ENCODE measurements at regions not wholly inside any gene's neighbourhood (a gene's known extent, or its start where the extent isn't known, plus 50 kb on each side); places are given as distances from the start of the nearest gene placed in this dataset.

- no peaks in the 10 kb centered on the region for H3K4me1 Mint-ChIP-seq (ENCODE audit: low read depth)
- intact Hi-C loops (cut with micrococcal nuclease): no loop called here
Observed at GRCh38 chr6:71502168-71502567, 213.6 kb downstream of the OGFRL1 start.

DNA sequence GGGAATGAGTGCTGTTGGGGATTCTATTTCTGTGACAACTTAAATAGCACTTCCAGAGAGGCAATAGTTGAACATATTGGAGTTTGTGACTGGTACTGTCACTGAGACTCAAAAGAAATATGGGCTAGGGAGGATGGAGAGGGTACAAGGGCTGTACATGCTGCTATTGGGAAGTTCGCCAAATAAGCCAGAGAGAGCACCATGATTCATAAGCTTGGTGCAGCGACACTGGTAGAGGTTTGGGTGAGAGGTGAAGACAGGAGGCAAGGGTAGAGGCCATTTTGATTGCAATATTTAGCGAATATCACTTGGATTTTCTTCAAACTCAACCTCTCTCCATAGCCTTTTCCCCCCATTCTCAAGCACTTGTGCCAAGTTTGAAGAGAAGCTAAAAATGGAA, 214.3 kb downstream of the OGFRL1 start:
- Mint-ChIP-seq H3K36me3 (ENCODE audit: low read depth) (no peaks in the 10 kb centered on the region), H3K4me1 (ENCODE audit: low read depth) (no peaks in the 10 kb centered on the region), H3K9me3 (no peaks in the 10 kb centered on the region), H3K4me3 (no peak overlapping the region), H3K27ac (no peak overlapping the region), H3K27me3 (ENCODE audit: insufficient read depth) (no peaks in the 10 kb centered on the region)
- intact Hi-C loops (cut with micrococcal nuclease): no loop called here
- no peak for DNase-seq (ENCODE audit: low spot score)

More at GRCh38 chr6:71502168-71502567, 213.6 kb downstream of the OGFRL1 start:
- Mint-ChIP-seq H3K27me3 (ENCODE audit: insufficient read depth) (no peaks in the 10 kb centered on the region), H3K27ac (no peak overlapping the region), H3K9me3 (no peaks in the 10 kb centered on the region), H3K36me3 (ENCODE audit: low read depth) (no peaks in the 10 kb centered on the region), H3K4me3 (no peak overlapping the region)
- no peak for DNase-seq (ENCODE audit: low spot score)

DNA sequence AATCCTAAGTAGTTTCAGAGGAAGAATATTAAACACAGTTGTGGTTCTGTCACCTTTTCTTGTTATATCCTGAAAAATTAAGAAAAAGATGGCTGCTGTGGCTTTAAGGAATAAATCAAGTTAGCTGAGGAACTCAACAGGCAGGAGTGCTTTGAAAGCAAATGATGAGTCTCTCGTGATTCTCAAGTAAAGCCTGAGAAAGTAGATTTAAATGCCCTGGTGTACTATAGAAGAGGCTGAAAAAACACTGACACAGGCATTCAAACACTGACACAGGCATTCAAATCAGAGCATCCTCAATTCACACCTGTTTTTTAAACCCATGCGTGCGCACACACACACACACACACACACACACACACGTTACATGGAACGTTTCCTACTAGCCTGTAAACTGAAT, 218.6 kb downstream of the OGFRL1 start:
- intact Hi-C loops (cut with micrococcal nuclease): no loop called here
- Mint-ChIP-seq H3K4me3 (no peak overlapping the region), H3K4me1 (ENCODE audit: low read depth) (no peaks in the 10 kb centered on the region), H3K27me3 (ENCODE audit: insufficient read depth) (no peaks in the 10 kb centered on the region), H3K36me3 (ENCODE audit: low read depth) (no peaks in the 10 kb centered on the region), H3K9me3 (no peaks in the 10 kb centered on the region), H3K27ac (no peak overlapping the region)
- DNase-seq (ENCODE audit: low spot score): no peak

DNA sequence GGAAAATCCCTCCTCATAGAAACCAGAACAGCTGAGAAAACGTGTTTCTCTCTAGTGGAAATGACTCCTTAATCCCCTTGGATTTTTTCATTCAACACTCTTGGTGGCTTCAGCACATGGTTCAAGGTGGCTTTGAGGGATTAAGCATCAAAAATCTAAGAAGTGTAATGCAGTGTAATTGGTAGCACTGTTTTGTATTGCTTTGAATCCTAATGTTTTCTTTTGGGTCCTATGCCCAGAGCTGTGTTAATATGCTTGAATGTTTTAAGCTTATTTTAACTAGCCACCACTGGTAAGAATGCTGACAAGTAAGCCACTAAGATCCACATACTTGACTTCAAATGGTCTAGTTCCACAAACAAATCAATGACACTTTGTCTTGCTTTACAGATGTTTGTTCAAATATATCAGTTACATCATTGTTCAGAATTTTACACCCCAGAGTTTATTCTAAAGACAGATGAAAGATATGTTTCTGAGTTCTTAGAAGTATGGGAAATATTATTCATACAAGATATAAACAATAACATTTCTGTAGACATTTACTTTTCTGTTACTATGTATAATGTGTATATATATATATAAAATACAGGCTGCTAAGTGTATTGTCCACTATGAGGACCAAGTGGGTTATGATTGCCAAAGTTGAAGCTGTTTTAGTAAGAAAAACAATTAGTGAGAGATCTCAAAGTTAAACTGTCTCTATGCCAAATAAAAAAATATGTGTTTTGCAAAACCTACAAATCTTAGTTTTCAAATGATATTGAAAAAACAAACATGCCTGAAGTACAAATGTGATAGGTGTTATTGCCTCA, 220.8 kb downstream of the OGFRL1 start:
- Mint-ChIP-seq H3K4me1 (ENCODE audit: low read depth) (no peaks in the 10 kb centered on the region), H3K27ac (no peak overlapping the region), H3K9me3 (no peaks in the 10 kb centered on the region), H3K27me3 (ENCODE audit: insufficient read depth) (no peaks in the 10 kb centered on the region), H3K4me3 (no peak overlapping the region), H3K36me3 (ENCODE audit: low read depth) (no peaks in the 10 kb centered on the region)
- DNase-seq (ENCODE audit: low spot score): no peak
- intact Hi-C loops (cut with micrococcal nuclease): no loop called here

GRCh38 chr6:71510057-71510713, 221.6 kb downstream of the OGFRL1 start:
- Mint-ChIP-seq H3K4me1 (ENCODE audit: low read depth) (no peaks in the 10 kb centered on the region), H3K9me3 (no peaks in the 10 kb centered on the region), H3K36me3 (ENCODE audit: low read depth) (no peaks in the 10 kb centered on the region), H3K4me3 (no peak overlapping the region), H3K27me3 (ENCODE audit: insufficient read depth) (no peaks in the 10 kb centered on the region), H3K27ac (no peak overlapping the region)
- no peak for DNase-seq (ENCODE audit: low spot score)
- intact Hi-C loops (cut with micrococcal nuclease): no loop called here

GRCh38 chr6:71510856-71511255, 222.2 kb downstream of the OGFRL1 start:
- no peaks in the 10 kb centered on the region for H3K4me1 Mint-ChIP-seq (ENCODE audit: low read depth)
- no peak for DNase-seq (ENCODE audit: low spot score)
- no peak overlapping the region for H3K4me3 Mint-ChIP-seq
- no peaks in the 10 kb centered on the region for H3K9me3 Mint-ChIP-seq
- intact Hi-C loops (cut with micrococcal nuclease): no loop called here
- H3K36me3 Mint-ChIP-seq (ENCODE audit: low read depth): no peaks in the 10 kb centered on the region
- H3K27ac Mint-ChIP-seq: no peak overlapping the region
- H3K27me3 Mint-ChIP-seq (ENCODE audit: insufficient read depth): no peaks in the 10 kb centered on the region

GRCh38 chr6:71512256-71512655, 223.6 kb downstream of the OGFRL1 start:
- H3K27me3 Mint-ChIP-seq (ENCODE audit: insufficient read depth): no peaks in the 10 kb centered on the region
- no peak for DNase-seq (ENCODE audit: low spot score)
- intact Hi-C loops (cut with micrococcal nuclease): no loop called here
- no peak overlapping the region for H3K4me3 Mint-ChIP-seq
- H3K36me3 Mint-ChIP-seq (ENCODE audit: low read depth): no peaks in the 10 kb centered on the region
- H3K27ac Mint-ChIP-seq: no peak overlapping the region
- H3K9me3 Mint-ChIP-seq: no peaks in the 10 kb centered on the region
- no peaks in the 10 kb centered on the region for H3K4me1 Mint-ChIP-seq (ENCODE audit: low read depth)

GRCh38 chr6:71513036-71513435, 224.4 kb downstream of the OGFRL1 start:
- no peak for DNase-seq (ENCODE audit: low spot score)
- H3K4me1 Mint-ChIP-seq (ENCODE audit: low read depth): no peaks in the 10 kb centered on the region
- H3K27ac Mint-ChIP-seq: no peak overlapping the region
- H3K9me3 Mint-ChIP-seq: no peaks in the 10 kb centered on the region
- no peaks in the 10 kb centered on the region for H3K36me3 Mint-ChIP-seq (ENCODE audit: low read depth)
- H3K27me3 Mint-ChIP-seq (ENCODE audit: insufficient read depth): no peaks in the 10 kb centered on the region
- intact Hi-C loops (cut with micrococcal nuclease): no loop called here
- H3K4me3 Mint-ChIP-seq: no peak overlapping the region

DNA sequence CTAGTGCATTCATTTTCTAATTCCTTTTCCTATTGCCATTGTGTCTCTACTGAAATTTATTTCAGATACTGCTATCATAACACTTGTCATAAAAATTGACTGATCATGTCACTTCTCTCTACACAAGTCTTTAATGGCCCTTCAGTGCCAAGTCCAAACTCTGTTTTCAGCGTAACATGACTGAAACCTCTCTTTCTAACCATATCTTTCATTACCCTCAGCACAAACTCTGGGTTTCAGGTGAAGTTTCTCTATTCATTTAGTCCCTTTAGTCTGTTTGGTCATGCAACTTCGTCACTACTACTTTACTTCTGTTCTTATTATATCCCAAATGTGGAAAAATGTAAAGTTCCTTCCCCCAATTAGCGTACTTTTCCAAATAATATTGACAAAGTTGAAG, 234.9 kb downstream of the OGFRL1 start:
- Mint-ChIP-seq H3K27ac (no peak overlapping the region), H3K4me3 (no peak overlapping the region), H3K4me1 (ENCODE audit: low read depth) (no peaks in the 10 kb centered on the region), H3K36me3 (ENCODE audit: low read depth) (no peaks in the 10 kb centered on the region), H3K9me3 (no peaks in the 10 kb centered on the region), H3K27me3 (ENCODE audit: insufficient read depth) (no peaks in the 10 kb centered on the region)
- intact Hi-C loops (cut with micrococcal nuclease): no loop called here
- DNase-seq (ENCODE audit: low spot score): no peak

- no peak for DNase-seq (ENCODE audit: low spot score)
- Mint-ChIP-seq H3K27ac (no peak overlapping the region), H3K4me3 (no peak overlapping the region), H3K9me3 (no peaks in the 10 kb centered on the region), H3K27me3 (ENCODE audit: insufficient read depth) (no peaks in the 10 kb centered on the region), H3K36me3 (ENCODE audit: low read depth) (no peaks in the 10 kb centered on the region), H3K4me1 (ENCODE audit: low read depth) (no peaks in the 10 kb centered on the region)
- intact Hi-C loops (cut with micrococcal nuclease): no loop called here
Observed at GRCh38 chr6:71524201-71524600, 235.6 kb downstream of the OGFRL1 start.

DNA sequence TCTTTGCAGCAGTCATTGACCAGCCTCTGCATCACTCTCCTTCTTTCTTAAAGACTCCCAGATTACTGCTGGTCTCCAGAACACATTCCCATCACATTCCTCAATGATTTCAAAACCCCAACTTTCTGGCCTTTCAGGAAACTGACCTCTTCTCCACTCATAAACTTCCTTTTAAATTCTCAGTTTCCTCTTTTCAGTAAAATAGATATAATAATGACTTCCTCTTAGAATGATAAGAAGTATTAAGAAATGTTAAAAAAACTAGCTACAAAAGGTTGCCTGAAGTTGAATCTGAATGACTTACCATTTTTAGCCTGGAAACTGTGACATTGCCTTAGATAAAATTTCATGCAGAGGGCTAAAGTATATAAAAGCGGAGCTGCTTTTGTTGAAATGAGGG, 239.3 kb downstream of the OGFRL1 start:
- no peaks in the 10 kb centered on the region for H3K36me3 Mint-ChIP-seq (ENCODE audit: low read depth)
- H3K4me3 Mint-ChIP-seq: no peak overlapping the region
- DNase-seq (ENCODE audit: low spot score): no peak
- no peaks in the 10 kb centered on the region for H3K27me3 Mint-ChIP-seq (ENCODE audit: insufficient read depth)
- no peaks in the 10 kb centered on the region for H3K4me1 Mint-ChIP-seq (ENCODE audit: low read depth)
- H3K9me3 Mint-ChIP-seq: no peaks in the 10 kb centered on the region
- intact Hi-C loops (cut with micrococcal nuclease): no loop called here
- no peak overlapping the region for H3K27ac Mint-ChIP-seq

DNA sequence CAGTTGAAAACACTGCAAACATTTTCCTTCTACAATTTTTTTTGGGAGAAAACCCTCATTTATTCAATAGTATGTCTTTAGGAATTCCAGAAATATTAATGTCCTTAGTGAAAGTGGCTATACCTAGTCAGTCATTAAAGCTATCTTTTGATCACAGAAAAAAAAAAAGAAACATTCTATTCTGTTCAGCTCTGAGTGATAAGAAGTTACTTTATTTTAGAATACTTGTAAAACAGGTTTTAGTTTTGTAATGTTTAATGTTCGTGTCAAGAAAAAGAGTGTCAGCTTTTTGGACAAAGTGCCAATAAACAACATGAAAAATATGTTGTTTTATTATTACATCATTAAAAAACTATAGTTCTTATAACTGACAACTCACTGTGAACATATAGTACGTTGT, 240.4 kb downstream of the OGFRL1 start:
- no peaks in the 10 kb centered on the region for H3K4me1 Mint-ChIP-seq (ENCODE audit: low read depth)
- no peak overlapping the region for H3K27ac Mint-ChIP-seq
- no peaks in the 10 kb centered on the region for H3K9me3 Mint-ChIP-seq
- intact Hi-C loops (cut with micrococcal nuclease): no loop called here
- no peak overlapping the region for H3K4me3 Mint-ChIP-seq
- no peaks in the 10 kb centered on the region for H3K36me3 Mint-ChIP-seq (ENCODE audit: low read depth)
- no peaks in the 10 kb centered on the region for H3K27me3 Mint-ChIP-seq (ENCODE audit: insufficient read depth)
- DNase-seq (ENCODE audit: low spot score): no peak

- intact Hi-C loops (cut with micrococcal nuclease): loop anchor here (10.0 kb wide), 1 partner anchor 145 kb away; no protein-coding TSS in a partner anchor
- Mint-ChIP-seq H3K9me3 (no peaks in the 10 kb centered on the region), H3K4me1 (ENCODE audit: low read depth) (no peaks in the 10 kb centered on the region), H3K27me3 (ENCODE audit: insufficient read depth) (no peaks in the 10 kb centered on the region), H3K36me3 (ENCODE audit: low read depth) (no peaks in the 10 kb centered on the region), H3K27ac (no peak overlapping the region), H3K4me3 (no peak overlapping the region)
- no peak for DNase-seq (ENCODE audit: low spot score)
Observed at GRCh38 chr6:71529769-71530168, 241.2 kb downstream of the OGFRL1 start.

Data from activated T-helper 1 cell treated with anti-CD3 and anti-CD28 coated beads, Interleukin-12 subunit alpha, Interleukin-12 subunit beta, Interleukin-2, Interleukin-4 antibody, amounts not matched to agents 30 ng/mL and 10 ng/mL and 1 ng/mL, durations not matched to agents 14 hours and 24 hours and 36 hours (primary cell).